Prostate gland (tissue), 2 donors: ENCODE measurements at regions not wholly inside any gene's neighbourhood (a gene's known extent, or its start where the extent isn't known, plus 50 kb on each side); places are given as distances from the start of the nearest gene placed in this dataset.

Experiments
- DNase-seq: peaks from one replicate; pipeline ENCODE4 v3.0.0-alpha.2; 2019; ENCODE audit warnings: low spot score
- H3K27ac ChIP-seq, 2 donors: fragments of 200-600 bp; sonication (generic); 2 replicates each; pipeline ENCODE4 v1.5.1; 2017 to 2019
- H3K27me3 ChIP-seq: fragments of 200-600 bp; sonication (generic); replicated peaks from 2 replicates; pipeline ENCODE4 v1.5.1; 2019; ENCODE audit not compliant: insufficient read depth
- H3K36me3 ChIP-seq, 2 donors: fragments of 200-600 bp; sonication (generic); 1 replicate in 1 of 2; 2 replicates in 1 of 2; pipeline versions ENCODE4 v1.5.1 to v1.8.1; 2017 to 2019
- H3K4me1 ChIP-seq: fragments of 200-600 bp; sonication (generic); replicated peaks from 2 replicates; pipeline ENCODE4 v1.5.1; 2019
- H3K4me3 ChIP-seq, 2 donors: fragments of 200-600 bp; sonication (generic); 2 replicates each; pipeline ENCODE4 v1.5.1; 2017 to 2019
- H3K9me3 ChIP-seq: fragments of 200-600 bp; sonication (generic); 2 replicates; pipeline ENCODE4 v1.5.1; 2017
- POLR2A ChIP-seq: fragments of 450-650 bp; IDR thresholded peaks from one replicate; pipeline ENCODE4 v1.6.1; 2016; ENCODE audit warnings: antibody characterized with exemption, mild to moderate bottlenecking
- POLR2AphosphoS5 ChIP-seq: sonication (generic); formaldehyde crosslinking; IDR thresholded peaks from one replicate; pipeline ENCODE4 v1.6.1; 2017; ENCODE audit warnings: antibody characterized with exemption
- WGBS: methylation state at CpG from one replicate; pipeline ENCODE4 v1.1.5; 2018; 5-methylcytosine and 5-hydroxymethylcytosine counted together
- intact Hi-C: fragments of 100-400 bp; cut with DNase I; formaldehyde crosslinking; loops from one replicate; pipeline ENCODE4 v1.14.2; 2022
- TF ChIP-seq, protein P1 (sequence below), 4 experiments: fragments of 200-600 bp in 2 of 4; fragments of 450-650 bp in 2 of 4; sonication (generic) in 2 of 4; IDR thresholded peaks; 1 replicate in 3 of 4; 2 replicates in 1 of 4; pipeline ENCODE4 v1.5.1; 2016 to 2019; ENCODE audit warnings: antibody characterized with exemption in 4 of 4, mild to moderate bottlenecking in 2 of 4, moderate library complexity in 2 of 4

DNA sequence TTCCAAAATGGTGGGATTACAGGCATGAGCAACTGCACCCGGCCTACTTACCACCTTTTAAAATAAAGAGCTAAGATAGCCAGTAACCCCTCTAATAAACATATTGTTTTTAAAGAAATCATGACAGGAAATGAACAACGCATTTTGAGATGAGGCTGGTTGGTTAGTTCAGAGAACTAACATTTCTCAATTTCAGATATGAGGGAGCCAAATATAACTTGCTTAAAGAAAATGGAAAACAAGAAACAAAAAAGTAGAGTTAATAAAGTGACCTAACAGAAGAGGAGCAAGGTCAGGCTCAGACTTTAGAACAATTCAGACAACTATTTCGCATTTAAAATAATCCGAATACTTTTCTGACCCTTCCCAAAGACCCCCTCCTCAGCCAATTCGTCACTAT is 254.9 kb upstream of the PHF14 start:
- no peaks in the 10 kb centered on the region for H3K4me1 ChIP-seq
- no peak for TF ChIP-seq POLR2AphosphoS5
- TF ChIP-seq, protein P1, sequence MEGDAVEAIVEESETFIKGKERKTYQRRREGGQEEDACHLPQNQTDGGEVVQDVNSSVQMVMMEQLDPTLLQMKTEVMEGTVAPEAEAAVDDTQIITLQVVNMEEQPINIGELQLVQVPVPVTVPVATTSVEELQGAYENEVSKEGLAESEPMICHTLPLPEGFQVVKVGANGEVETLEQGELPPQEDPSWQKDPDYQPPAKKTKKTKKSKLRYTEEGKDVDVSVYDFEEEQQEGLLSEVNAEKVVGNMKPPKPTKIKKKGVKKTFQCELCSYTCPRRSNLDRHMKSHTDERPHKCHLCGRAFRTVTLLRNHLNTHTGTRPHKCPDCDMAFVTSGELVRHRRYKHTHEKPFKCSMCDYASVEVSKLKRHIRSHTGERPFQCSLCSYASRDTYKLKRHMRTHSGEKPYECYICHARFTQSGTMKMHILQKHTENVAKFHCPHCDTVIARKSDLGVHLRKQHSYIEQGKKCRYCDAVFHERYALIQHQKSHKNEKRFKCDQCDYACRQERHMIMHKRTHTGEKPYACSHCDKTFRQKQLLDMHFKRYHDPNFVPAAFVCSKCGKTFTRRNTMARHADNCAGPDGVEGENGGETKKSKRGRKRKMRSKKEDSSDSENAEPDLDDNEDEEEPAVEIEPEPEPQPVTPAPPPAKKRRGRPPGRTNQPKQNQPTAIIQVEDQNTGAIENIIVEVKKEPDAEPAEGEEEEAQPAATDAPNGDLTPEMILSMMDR (IDR thresholded peaks at IDR 0.05) = no peak
- H3K4me3 ChIP-seq = no peak overlapping the region
- no peak overlapping the region for H3K27ac ChIP-seq
- H3K27me3 ChIP-seq = no peaks in the 10 kb centered on the region
- intact Hi-C loops = no loop called here
- no peaks in the 10 kb centered on the region for H3K9me3 ChIP-seq
- 90% methylated on average over 5 of the region's 5 CpGs for WGBS
- H3K36me3 ChIP-seq = no peaks in the 10 kb centered on the region
- DNase-seq = no peak

DNA sequence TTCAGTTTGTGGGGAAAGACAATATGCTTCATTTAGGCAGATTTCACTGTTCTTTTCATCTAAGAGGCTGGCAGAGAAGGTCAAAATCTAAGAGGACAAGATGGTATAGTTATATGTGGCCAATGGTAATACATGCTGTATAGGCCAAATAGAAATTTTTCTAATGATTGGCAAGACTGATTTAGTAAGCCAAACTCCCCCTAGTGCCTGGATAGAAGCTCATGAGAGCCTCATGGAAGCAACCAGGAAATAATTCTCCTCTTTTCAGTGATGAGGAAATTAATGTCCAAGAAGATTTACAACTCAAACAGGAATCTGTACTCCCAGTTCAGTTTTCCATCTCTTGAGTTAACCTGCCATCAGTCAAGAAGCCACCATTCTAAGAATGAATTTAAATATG is 253.6 kb upstream of the PHF14 start:
- DNase-seq = no peak
- no peak overlapping the region for H3K27ac ChIP-seq
- no peaks in the 10 kb centered on the region for H3K4me1 ChIP-seq
- no peaks in the 10 kb centered on the region for H3K27me3 ChIP-seq
- H3K36me3 ChIP-seq = no peaks in the 10 kb centered on the region
- no peak for TF ChIP-seq POLR2AphosphoS5
- TF ChIP-seq, protein P1 (IDR thresholded peaks at IDR 0.05) = no peak
- TF ChIP-seq POLR2A = no peak
- no peak overlapping the region for H3K4me3 ChIP-seq
- H3K9me3 ChIP-seq = no peaks in the 10 kb centered on the region
- intact Hi-C loops = no loop called here

DNA sequence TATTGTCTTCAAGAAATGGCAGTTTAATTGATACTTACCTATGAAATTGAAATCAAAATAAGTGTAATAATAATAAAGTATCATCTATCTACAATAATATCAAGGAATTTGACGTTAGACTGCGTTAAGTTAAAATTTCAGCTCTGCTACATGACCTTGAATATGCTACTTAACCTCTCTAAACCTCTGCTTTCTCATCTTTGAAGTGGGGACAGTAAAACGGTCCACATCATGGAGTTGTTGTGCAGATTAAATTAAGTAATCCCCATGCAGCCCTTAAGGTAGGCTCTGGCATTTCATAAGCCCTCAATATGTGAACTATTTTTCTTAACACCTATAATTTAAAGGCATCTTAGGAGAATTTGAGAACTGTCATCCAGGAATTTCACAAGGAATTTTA is 252.4 kb upstream of the PHF14 start:
- H3K27ac ChIP-seq = no peak overlapping the region
- H3K4me3 ChIP-seq = no peak overlapping the region
- H3K9me3 ChIP-seq = no peaks in the 10 kb centered on the region
- no peaks in the 10 kb centered on the region for H3K4me1 ChIP-seq
- WGBS = 84% methylated on average over 3 of the region's 3 CpGs
- TF ChIP-seq, protein P1 (IDR thresholded peaks at IDR 0.05) = no peak
- TF ChIP-seq POLR2AphosphoS5 = no peak
- TF ChIP-seq POLR2A = no peak
- H3K36me3 ChIP-seq = no peaks in the 10 kb centered on the region
- intact Hi-C loops = no loop called here
- no peaks in the 10 kb centered on the region for H3K27me3 ChIP-seq
- no peak for DNase-seq

DNA sequence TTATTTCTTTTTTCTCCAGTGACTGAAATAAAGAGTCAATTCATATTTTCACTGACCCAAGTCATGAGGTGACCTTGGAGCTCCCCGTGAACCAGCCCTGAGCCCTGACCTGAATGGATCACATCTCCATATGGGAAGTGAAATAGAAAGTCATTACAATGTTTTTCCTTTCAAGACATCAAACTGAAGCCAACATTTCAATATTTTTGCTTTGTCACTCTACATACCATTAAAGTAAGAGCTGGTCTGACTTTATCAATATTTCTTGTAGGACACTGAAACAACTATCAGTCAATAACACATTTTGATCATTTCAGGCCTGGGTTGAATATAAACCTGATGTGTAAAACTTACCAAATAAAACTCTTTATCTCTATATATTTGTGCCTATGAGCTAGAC is 249.8 kb upstream of the PHF14 start:
- Histone ChIP-seq H3K27me3 (no peaks in the 10 kb centered on the region), H3K9me3 (no peaks in the 10 kb centered on the region), H3K4me1 (no peaks in the 10 kb centered on the region), H3K27ac (no peak overlapping the region), H3K36me3 (no peaks in the 10 kb centered on the region), H3K4me3 (no peak overlapping the region)
- 94% methylated on average over 1 of the region's 1 CpG for WGBS
- intact Hi-C loops = no loop called here
- DNase-seq = no peak
- TF ChIP-seq, protein P1 (IDR thresholded peaks at IDR 0.05) = no peak
- TF ChIP-seq POLR2AphosphoS5 (no peak), POLR2A (no peak)

DNA sequence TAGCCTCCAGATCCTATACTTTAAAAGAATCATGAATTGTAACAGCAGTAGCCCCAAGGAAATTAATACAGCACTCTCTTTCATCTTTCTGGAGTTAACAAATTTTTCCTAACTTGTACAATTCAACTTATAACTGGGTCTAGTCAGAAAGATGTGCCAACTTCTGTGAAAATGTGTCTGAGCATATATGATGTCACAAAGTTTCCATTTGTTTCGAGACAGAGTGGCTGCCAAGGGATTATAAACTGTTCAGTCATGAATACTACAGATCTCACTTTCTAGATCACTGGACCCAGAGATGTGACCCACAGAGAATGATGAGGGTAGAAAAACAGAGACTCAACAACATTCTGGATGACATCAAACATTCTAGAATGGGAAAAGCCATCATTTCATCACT is 249.2 kb upstream of the PHF14 start:
- 86% methylated on average over 1 of the region's 1 CpG for WGBS
- DNase-seq = no peak
- Histone ChIP-seq H3K4me3 (no peak overlapping the region), H3K27ac (no peak overlapping the region), H3K9me3 (no peaks in the 10 kb centered on the region), H3K27me3 (no peaks in the 10 kb centered on the region), H3K4me1 (no peaks in the 10 kb centered on the region), H3K36me3 (no peaks in the 10 kb centered on the region)
- intact Hi-C loops = no loop called here
- TF ChIP-seq POLR2A = no peak
- TF ChIP-seq POLR2AphosphoS5 = no peak
- TF ChIP-seq, protein P1 (IDR thresholded peaks at IDR 0.05) = no peak
